HepG2 (cell line): ENCODE measurements at regions not wholly inside any gene's neighbourhood (a gene's known extent, or its start where the extent isn't known, plus 50 kb on each side); places are given as distances from the start of the nearest gene placed in this dataset.

Experiments used
- ATAC-seq: fragments of 200-7000 bp; cut with Tn5 transposase; 3 replicates; pipeline ENCODE4 v1.9.1; 2020; ENCODE audit warnings: mild to moderate bottlenecking, moderate library complexity
- BruUV-seq: library from RNA; stranded (reverse); fragments of 400-500 nt; replicated peaks from 2 replicates; lab custom pipeline; 2021; lab: Mats Ljungman, UMichigan
- CTCF ChIA-PET: fragments of 300-600 bp; formaldehyde crosslinking; extraction: SDS; loops from one replicate; lab custom pipeline; 2021; ENCODE audit warnings: low total read pairs, inconsistent platforms, low intra/inter-chr PET ratio; lab: Yijun Ruan, JAX
- POLR2A ChIA-PET: fragments of 350-600 bp; sonication (Branson Sonifier 250); formaldehyde crosslinking; loops from one replicate; lab custom pipeline; 2020; ENCODE audit warnings: antibody characterized with exemption, inconsistent platforms; lab: Yijun Ruan, JAX
- DNase-seq: peaks from one replicate; pipeline ENCODE4 v3.0.0-alpha.2; 2015; ENCODE audit warnings: low spot score
- FAIRE-seq: peaks from 3 replicates; lab custom pipeline; 2011; peaks lifted over from hg19 to GRCh38; lab: Jason Lieb, UNC
- H2AFZ ChIP-seq: one replicate; pipeline ENCODE4 v1.6.1; 2011; ENCODE audit warnings: low read length, inconsistent platforms
- H3K27ac ChIP-seq: fragments of 300-600 bp; 3 replicates; pipeline ENCODE4 v1.8.0; 2011; ENCODE audit warnings: mixed run types, mild to moderate bottlenecking, mixed read lengths, low read length, inconsistent platforms; ENCODE audit not compliant: insufficient read depth; ENCODE audit errors: extremely low read length
- H3K27me3 ChIP-seq, 2 experiments: fragments of 200-600 bp in 1 of 2; 2 replicates in 1 of 2; 3 replicates in 1 of 2; pipeline versions ENCODE4 v1.6.0 to v1.8.0; 2011; ENCODE audit warnings: low read length in 2 of 2, mild to moderate bottlenecking in 2 of 2, moderate library complexity in 2 of 2, inconsistent platforms in 1 of 2; ENCODE audit not compliant: insufficient read depth in 2 of 2, control insufficient read depth in 1 of 2
- H3K36me3 ChIP-seq, 2 experiments: fragments of 200-600 bp in 1 of 2; replicated peaks in 1 of 2; 2 replicates in 1 of 2; 3 replicates in 1 of 2; pipeline versions ENCODE4 v1.5.1 to v1.8.0; 2011; ENCODE audit warnings: low read length in 2 of 2, inconsistent platforms in 1 of 2; ENCODE audit not compliant: insufficient read depth in 2 of 2, control insufficient read depth in 1 of 2
- H3K4me1 ChIP-seq: 2 replicates; pipeline ENCODE4 v1.5.1; 2012; ENCODE audit warnings: low read length, inconsistent platforms; ENCODE audit not compliant: insufficient read depth
- H3K4me2 ChIP-seq: 2 replicates; pipeline ENCODE4 v1.6.0; 2011; ENCODE audit warnings: low read depth, low read length, inconsistent platforms
- H3K4me3 ChIP-seq, 3 experiments: fragments of 200-600 bp in 1 of 3; sonication (generic), shearing (Covaris generic) in 1 of 3; replicated peaks in 1 of 3; 2 replicates each; pipeline ENCODE4 v1.5.1; 2011 to 2016; ENCODE audit warnings: low read length in 3 of 3, inconsistent platforms in 2 of 3, low read depth in 2 of 3, mild to moderate bottlenecking in 2 of 3, control low read depth in 1 of 3, mixed read lengths in 1 of 3; ENCODE audit not compliant: insufficient read depth in 1 of 3
- H3K79me2 ChIP-seq: one replicate; pipeline ENCODE4 v1.6.1; 2011; ENCODE audit warnings: low read length, inconsistent platforms; ENCODE audit not compliant: insufficient read depth
- H3K9ac ChIP-seq: 2 replicates; pipeline ENCODE4 v1.6.0; 2011; ENCODE audit warnings: mild to moderate bottlenecking, low read depth, low read length, inconsistent platforms; ENCODE audit not compliant: insufficient read depth
- H3K9me3 ChIP-seq: 2 replicates; pipeline ENCODE4 v1.5.1; 2012; ENCODE audit warnings: mild to moderate bottlenecking, low read length
- H4K20me1 ChIP-seq: 2 replicates; pipeline ENCODE4 v1.6.0; 2011; ENCODE audit warnings: inconsistent platforms, mild to moderate bottlenecking, low read length, moderate library complexity; ENCODE audit not compliant: insufficient read depth
- ATF7-NPFF ChIP-seq: sonication (generic); formaldehyde crosslinking; IDR thresholded peaks from 2 replicates; pipeline ENCODE4 v1.8.1; 2023; ENCODE audit warnings: mild to moderate bottlenecking, low read depth, missing genetic modification reagents, moderate library complexity
- BCL6 ChIP-seq: IDR thresholded peaks from 2 replicates; pipeline ENCODE4 v1.6.1; 2016; ENCODE audit warnings: missing genetic modification reagents, missing compliant biosample characterization
- GPN1 ChIP-seq: sonication (generic); formaldehyde crosslinking; IDR thresholded peaks from 2 replicates; pipeline ENCODE4 v1.5.1; 2020; ENCODE audit warnings: missing genetic modification reagents, borderline replicate concordance
- KAT7 ChIP-seq: IDR thresholded peaks from 2 replicates; pipeline ENCODE4 v1.6.1; 2018; ENCODE audit warnings: borderline replicate concordance, missing compliant biosample characterization
- MIER3 ChIP-seq: IDR thresholded peaks from 2 replicates; pipeline ENCODE4 v1.6.1; 2016; ENCODE audit warnings: missing compliant biosample characterization, borderline replicate concordance
- SYNCRIP ChIP-seq: fragments of 200-400 bp; formaldehyde crosslinking; IDR thresholded peaks from 2 replicates; pipeline ENCODE4 v1.6.1; 2018; ENCODE audit warnings: mild to moderate bottlenecking, low read depth, low read length; ENCODE audit not compliant: insufficient read depth
- WIZ ChIP-seq: sonication (generic); formaldehyde crosslinking; IDR thresholded peaks from 2 replicates; pipeline ENCODE4 v1.5.1; 2020; ENCODE audit warnings: mild to moderate bottlenecking, missing genetic modification reagents
- ZBTB42 ChIP-seq: sonication (generic); formaldehyde crosslinking; IDR thresholded peaks from 2 replicates; pipeline ENCODE4 v1.5.0; 2020; ENCODE audit warnings: mild to moderate bottlenecking, missing genetic modification reagents
- ZNF432 ChIP-seq: sonication (generic); formaldehyde crosslinking; IDR thresholded peaks from 2 replicates; pipeline ENCODE4 v1.5.0; 2020; ENCODE audit warnings: missing genetic modification reagents, mild to moderate bottlenecking, borderline replicate concordance
- ZNF564 ChIP-seq: sonication (generic); formaldehyde crosslinking; IDR thresholded peaks from 2 replicates; pipeline ENCODE4 v1.8.1; 2023; ENCODE audit warnings: mild to moderate bottlenecking, missing genetic modification reagents
- ZNF713 ChIP-seq: sonication (generic); formaldehyde crosslinking; IDR thresholded peaks from 2 replicates; pipeline ENCODE4 v1.4.0; 2020; ENCODE audit warnings: mild to moderate bottlenecking, missing genetic modification reagents
- WGBS: methylation state at CpG from one replicate; pipeline ENCODE4 v1.1.6; 2017; ENCODE audit warnings: low lambda C conversion rate; 5-methylcytosine and 5-hydroxymethylcytosine counted together
- in situ Hi-C: cut with HindIII; loops from 2 replicates; pipeline ENCODE4 v1.10.0; 2017; ENCODE audit warnings: low pct_unique_long_range_greater_than_20kb; ENCODE audit not compliant: extremely low pct_ligation_motif_present
- intact Hi-C: fragments of 100-400 bp; cut with micrococcal nuclease; formaldehyde crosslinking; loops from one replicate; pipeline ENCODE4 v1.10.0; 2022; ENCODE audit not compliant: unreplicated experiment
- TF ChIP-seq, protein P1 (sequence below): sonication (generic); formaldehyde crosslinking; IDR thresholded peaks from 2 replicates; pipeline ENCODE4 v1.9.0; 2022; ENCODE audit warnings: low read depth, missing genetic modification reagents
- TF ChIP-seq, protein P2 (sequence below): sonication (generic); formaldehyde crosslinking; conservative IDR thresholded peaks from 2 replicates; pipeline ENCODE4 v1.4.0; 2020; ENCODE audit warnings: mild to moderate bottlenecking, missing genetic modification reagents, moderate library complexity

- FAIRE-seq (no peak), DNase-seq (no peak), ATAC-seq (no peak)
- no peaks in the 10 kb centered on the region for H3K36me3 ChIP-seq
- H4K20me1 ChIP-seq, result no peaks in the 10 kb centered on the region
- POLR2A ChIA-PET, result no interaction called here
- BruUV-seq, result no TSS peak
- intact Hi-C loops (no loop called here), in situ Hi-C loops (no loop called here)
- H3K4me1 ChIP-seq, result no peaks in the 10 kb centered on the region
- no peaks in the 10 kb centered on the region for H3K9me3 ChIP-seq
- no peak overlapping the region for H2AFZ ChIP-seq
- 2% methylated on average over 6 of the region's 6 CpGs for WGBS
- no peak overlapping the region for H3K4me2 ChIP-seq
- H3K4me3 ChIP-seq, result no peak overlapping the region
- no peaks in the 10 kb centered on the region for H3K79me2 ChIP-seq
- no peak overlapping the region for H3K9ac ChIP-seq
- H3K27me3 ChIP-seq, result peaks cover 0 to 6% of the 10 kb centered on the region in 2 experiments; a peak in 1 of 5 replicates
- TF ChIP-seq MIER3 (no peak), BCL6 (CRISPR knock-in tag) (no peak), ZNF713 (CRISPR knock-in tag) (no peak), SYNCRIP (no peak), GPN1 (no peak), ZNF432 (CRISPR knock-in tag) (no peak), WIZ (no peak), KAT7 (no peak), ZNF564 (CRISPR knock-in tag) (no peak), ZBTB42 (CRISPR knock-in tag) (no peak), ATF7-NPFF (CRISPR knock-in tag) (no peak)
- TF ChIP-seq, protein P1, sequence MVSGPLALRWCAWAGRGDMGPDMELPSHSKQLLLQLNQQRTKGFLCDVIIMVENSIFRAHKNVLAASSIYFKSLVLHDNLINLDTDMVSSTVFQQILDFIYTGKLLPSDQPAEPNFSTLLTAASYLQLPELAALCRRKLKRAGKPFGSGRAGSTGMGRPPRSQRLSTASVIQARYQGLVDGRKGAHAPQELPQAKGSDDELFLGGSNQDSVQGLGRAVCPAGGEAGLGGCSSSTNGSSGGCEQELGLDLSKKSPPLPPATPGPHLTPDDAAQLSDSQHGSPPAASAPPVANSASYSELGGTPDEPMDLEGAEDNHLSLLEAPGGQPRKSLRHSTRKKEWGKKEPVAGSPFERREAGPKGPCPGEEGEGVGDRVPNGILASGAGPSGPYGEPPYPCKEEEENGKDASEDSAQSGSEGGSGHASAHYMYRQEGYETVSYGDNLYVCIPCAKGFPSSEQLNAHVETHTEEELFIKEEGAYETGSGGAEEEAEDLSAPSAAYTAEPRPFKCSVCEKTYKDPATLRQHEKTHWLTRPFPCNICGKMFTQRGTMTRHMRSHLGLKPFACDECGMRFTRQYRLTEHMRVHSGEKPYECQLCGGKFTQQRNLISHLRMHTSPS (CRISPR knock-in tag), result no peak
- TF ChIP-seq, protein P2, sequence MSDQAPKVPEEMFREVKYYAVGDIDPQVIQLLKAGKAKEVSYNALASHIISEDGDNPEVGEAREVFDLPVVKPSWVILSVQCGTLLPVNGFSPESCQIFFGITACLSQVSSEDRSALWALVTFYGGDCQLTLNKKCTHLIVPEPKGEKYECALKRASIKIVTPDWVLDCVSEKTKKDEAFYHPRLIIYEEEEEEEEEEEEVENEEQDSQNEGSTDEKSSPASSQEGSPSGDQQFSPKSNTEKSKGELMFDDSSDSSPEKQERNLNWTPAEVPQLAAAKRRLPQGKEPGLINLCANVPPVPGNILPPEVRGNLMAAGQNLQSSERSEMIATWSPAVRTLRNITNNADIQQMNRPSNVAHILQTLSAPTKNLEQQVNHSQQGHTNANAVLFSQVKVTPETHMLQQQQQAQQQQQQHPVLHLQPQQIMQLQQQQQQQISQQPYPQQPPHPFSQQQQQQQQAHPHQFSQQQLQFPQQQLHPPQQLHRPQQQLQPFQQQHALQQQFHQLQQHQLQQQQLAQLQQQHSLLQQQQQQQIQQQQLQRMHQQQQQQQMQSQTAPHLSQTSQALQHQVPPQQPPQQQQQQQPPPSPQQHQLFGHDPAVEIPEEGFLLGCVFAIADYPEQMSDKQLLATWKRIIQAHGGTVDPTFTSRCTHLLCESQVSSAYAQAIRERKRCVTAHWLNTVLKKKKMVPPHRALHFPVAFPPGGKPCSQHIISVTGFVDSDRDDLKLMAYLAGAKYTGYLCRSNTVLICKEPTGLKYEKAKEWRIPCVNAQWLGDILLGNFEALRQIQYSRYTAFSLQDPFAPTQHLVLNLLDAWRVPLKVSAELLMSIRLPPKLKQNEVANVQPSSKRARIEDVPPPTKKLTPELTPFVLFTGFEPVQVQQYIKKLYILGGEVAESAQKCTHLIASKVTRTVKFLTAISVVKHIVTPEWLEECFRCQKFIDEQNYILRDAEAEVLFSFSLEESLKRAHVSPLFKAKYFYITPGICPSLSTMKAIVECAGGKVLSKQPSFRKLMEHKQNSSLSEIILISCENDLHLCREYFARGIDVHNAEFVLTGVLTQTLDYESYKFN, result no peak
- CTCF ChIA-PET, result no interaction called here
- H3K27ac ChIP-seq, result no peak overlapping the region
Observed at GRCh38 chr9:126088336-126088735, 238.3 kb upstream of the MVB12B start.
